ENCODE measurements at regions not wholly inside any gene's neighbourhood (a gene's known extent, or its start where the extent isn't known, plus 50 kb on each side); places are given as distances from the start of the nearest gene placed in this dataset.
A peak's percentile ranks its signal among the peaks of the same experiment; 100 is the strongest.
"Not testable (repeated sequence)": the region's sequence is repeated elsewhere in the genome, so short reads cannot be mapped to it uniquely, and the experiment has no call there.

- in situ Hi-C loops (cut with HindIII; ENCODE audit: low sequenced_read_pairs), result no loop called here
- no peak for DNase-seq (ENCODE audit: low spot score)
Measured at GRCh38 chr5:67904366-67904765, 311.2 kb upstream of the PIK3R1 start.

GRCh38 chr5:67903656-67904055 lies 311.9 kb upstream of the PIK3R1 start:
- no peak for DNase-seq (ENCODE audit: low spot score)
- in situ Hi-C loops (cut with HindIII; ENCODE audit: low sequenced_read_pairs), result no loop called here

GRCh38 chr5:67903121-67903520 lies 312.4 kb upstream of the PIK3R1 start:
- in situ Hi-C loops (cut with HindIII; ENCODE audit: low sequenced_read_pairs), result no loop called here
- DNase-seq (ENCODE audit: low spot score), result no peak

GRCh38 chr5:67902497-67902830 lies 313.1 kb upstream of the PIK3R1 start:
- in situ Hi-C loops (cut with HindIII; ENCODE audit: low sequenced_read_pairs), result no loop called here
- no peak for DNase-seq (ENCODE audit: low spot score)

GRCh38 chr5:67901814-67902496 lies 313.6 kb upstream of the PIK3R1 start:
- in situ Hi-C loops (cut with HindIII; ENCODE audit: low sequenced_read_pairs), result no loop called here
- no peak for DNase-seq (ENCODE audit: low spot score)

GRCh38 chr5:67900514-67900913 lies 315.0 kb upstream of the PIK3R1 start:
- in situ Hi-C loops (cut with HindIII; ENCODE audit: low sequenced_read_pairs), result no loop called here
- DNase-seq (ENCODE audit: low spot score), result no peak

- in situ Hi-C loops (cut with HindIII; ENCODE audit: low sequenced_read_pairs), result no loop called here
- no peak for DNase-seq (ENCODE audit: low spot score)
Measured at GRCh38 chr5:67897980-67898379, 317.6 kb upstream of the PIK3R1 start.

- no peak for DNase-seq (ENCODE audit: low spot score)
- in situ Hi-C loops (cut with HindIII; ENCODE audit: low sequenced_read_pairs), result no loop called here
Measured at GRCh38 chr5:67897431-67897830, 318.1 kb upstream of the PIK3R1 start.

GRCh38 chr5:67896930-67897313 lies 318.6 kb upstream of the PIK3R1 start:
- no peak for DNase-seq (ENCODE audit: low spot score)
- in situ Hi-C loops (cut with HindIII; ENCODE audit: low sequenced_read_pairs), result no loop called here

- in situ Hi-C loops (cut with HindIII; ENCODE audit: low sequenced_read_pairs), result no loop called here
- DNase-seq (ENCODE audit: low spot score), result no peak
Measured at GRCh38 chr5:67896311-67896929, 319.1 kb upstream of the PIK3R1 start.

GRCh38 chr5:67889870-67890269 lies 325.7 kb upstream of the PIK3R1 start:
- in situ Hi-C loops (cut with HindIII; ENCODE audit: low sequenced_read_pairs); DNase-seq (ENCODE audit: low spot score): not testable (repeated sequence)

GRCh38 chr5:67887748-67888161 lies 327.8 kb upstream of the PIK3R1 start:
- in situ Hi-C loops (cut with HindIII; ENCODE audit: low sequenced_read_pairs), result no loop called here
- DNase-seq (ENCODE audit: low spot score), result no peak

- in situ Hi-C loops (cut with HindIII; ENCODE audit: low sequenced_read_pairs), result no loop called here
- peak; percentile 11 for DNase-seq (ENCODE audit: low spot score)
Measured at GRCh38 chr5:67886761-67887160, 328.8 kb upstream of the PIK3R1 start.

- no peak for DNase-seq (ENCODE audit: low spot score)
- in situ Hi-C loops (cut with HindIII; ENCODE audit: low sequenced_read_pairs), result no loop called here
Measured at GRCh38 chr5:67880876-67881275, 334.7 kb upstream of the PIK3R1 start.

- no peak for DNase-seq (ENCODE audit: low spot score)
Measured at GRCh38 chr5:67880511-67880805, 335.1 kb upstream of the PIK3R1 start.

GRCh38 chr5:67879620-67880510 lies 335.7 kb upstream of the PIK3R1 start:
- in situ Hi-C loops (cut with HindIII; ENCODE audit: low sequenced_read_pairs), result no loop called here
- no peak for DNase-seq (ENCODE audit: low spot score)

More at GRCh38 chr5:67880511-67880805, 335.1 kb upstream of the PIK3R1 start:
- in situ Hi-C loops (cut with HindIII; ENCODE audit: low sequenced_read_pairs), result no loop called here

- no peak for DNase-seq (ENCODE audit: low spot score)
- in situ Hi-C loops (cut with HindIII; ENCODE audit: low sequenced_read_pairs), result no loop called here
Measured at GRCh38 chr5:67878933-67879332, 336.6 kb upstream of the PIK3R1 start.

- no peak for DNase-seq (ENCODE audit: low spot score)
- in situ Hi-C loops (cut with HindIII; ENCODE audit: low sequenced_read_pairs), result no loop called here
Measured at GRCh38 chr5:67876371-67876770, 339.2 kb upstream of the PIK3R1 start.

GRCh38 chr5:67875601-67876000 lies 340.0 kb upstream of the PIK3R1 start:
- in situ Hi-C loops (cut with HindIII; ENCODE audit: low sequenced_read_pairs), result no loop called here
- no peak for DNase-seq (ENCODE audit: low spot score)

GRCh38 chr5:67873935-67874334 lies 341.6 kb upstream of the PIK3R1 start:
- in situ Hi-C loops (cut with HindIII; ENCODE audit: low sequenced_read_pairs), result no loop called here

More at GRCh38 chr5:67873935-67874334, 341.6 kb upstream of the PIK3R1 start:
- no peak for DNase-seq (ENCODE audit: low spot score)
